Uterus (tissue), 2 donors: ENCODE measurements at regions not wholly inside any gene's neighbourhood (a gene's known extent, or its start where the extent isn't known, plus 50 kb on each side); places are given as distances from the start of the nearest gene placed in this dataset.

Source experiments
- CTCF ChIP-seq, 4 experiments: fragments of 200-600 bp in 2 of 4; fragments of 450-650 bp in 2 of 4; sonication (generic) in 2 of 4; IDR thresholded peaks; one replicate each; pipeline ENCODE4 v1.5.1; 2016 to 2019; ENCODE audit warnings: antibody characterized with exemption in 4 of 4, mild to moderate bottlenecking in 2 of 4, moderate library complexity in 1 of 4
- POLR2A ChIP-seq, 2 donors: fragments of 450-650 bp; IDR thresholded peaks; one replicate each; pipeline ENCODE4 v1.6.1; 2016; ENCODE audit warnings: antibody characterized with exemption in 2 of 2, mild to moderate bottlenecking in 1 of 2, moderate library complexity in 1 of 2

- TF ChIP-seq CTCF (IDR thresholded peaks at IDR 0.05) (no peak), POLR2A (IDR thresholded peaks at IDR 0.05) (no peak)
Measured at GRCh38 chr13:22064854-22065620, 394.2 kb downstream of the FGF9 start.
